ENCODE measurements at regions not wholly inside any gene's neighbourhood (a gene's known extent, or its start where the extent isn't known, plus 50 kb on each side); places are given as distances from the start of the nearest gene placed in this dataset.

DNA sequence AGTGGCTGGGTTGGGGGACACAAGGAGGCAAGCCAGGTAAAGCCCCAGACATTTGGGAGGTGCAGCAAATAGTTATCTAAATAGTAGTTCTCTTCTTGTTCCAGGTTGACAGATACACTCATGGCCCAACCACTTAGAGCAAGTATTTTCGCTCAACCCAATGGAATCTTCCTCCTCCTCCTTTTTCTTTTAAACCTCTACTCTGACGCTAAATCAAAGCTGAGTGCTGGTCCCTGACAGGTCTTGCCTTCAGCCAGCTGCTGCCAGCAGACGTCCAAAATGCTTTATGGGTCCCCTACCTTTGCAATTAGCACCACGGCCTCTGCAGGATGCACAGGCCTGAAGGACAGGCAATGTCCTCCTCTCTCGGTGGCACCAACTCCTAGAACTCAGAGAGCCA, 558.5 kb downstream of the MIAT start:
- TF ChIP-seq CTCF (IDR thresholded peaks at IDR 0.05; ENCODE audit: control extremely low read depth in 1 of 3, insufficient read depth in 1 of 3, low read depth in 1 of 3, low read length in 3 of 3) (no peak), POLR2AphosphoS5 (IDR thresholded peaks at IDR 0.05; ENCODE audit: low read depth, low read length) (no peak), POLR2A (IDR thresholded peaks at IDR 0.05; ENCODE audit: control extremely low read depth in 1 of 2, low read depth in 2 of 2, low read length in 2 of 2) (no peak), EZH2 (IDR thresholded peaks at IDR 0.05; ENCODE audit: low read depth, low read length, severe bottlenecking) (no peak), CHD2 (IDR thresholded peaks at IDR 0.05; ENCODE audit: low read length) (no peak), TAF1 (IDR thresholded peaks at IDR 0.05; ENCODE audit: low read depth, low read length) (no peak), NRF1 (IDR thresholded peaks at IDR 0.05; ENCODE audit: low read depth, low read length) (no peak), YY1 (IDR thresholded peaks at IDR 0.05; ENCODE audit: low read depth, low read length) (no peak), FOSL1 (IDR thresholded peaks at IDR 0.05; ENCODE audit: insufficient read depth, low read depth, low read length) (no peak), TBP (IDR thresholded peaks at IDR 0.05; ENCODE audit: low read depth, low read length) (no peak)

All from H1 (cell line).